UCSD-AML1 (cell line): ENCODE measurements at regions not wholly inside any gene's neighbourhood (a gene's known extent, or its start where the extent isn't known, plus 50 kb on each side); places are given as distances from the start of the nearest gene placed in this dataset.

Source experiments
- DNase-seq: peaks from one replicate; lab custom pipeline; 2025; ENCODE audit not compliant: unreplicated experiment; lab: John Stamatoyannopoulos, UW

- no peak for DNase-seq
These were observed 54.5 kb downstream of the ADRA2A start for GRCh38 chr10:111131168-111131799.

GRCh38 chr10:111137007-111137406 lies 60.2 kb downstream of the ADRA2A start:
- DNase-seq: no peak

GRCh38 chr10:111137587-111137986 lies 60.8 kb downstream of the ADRA2A start:
- DNase-seq: no peak

- DNase-seq: no peak
These were observed 61.7 kb downstream of the ADRA2A start for GRCh38 chr10:111138544-111138943.

- no peak for DNase-seq
These were observed 62.7 kb downstream of the ADRA2A start for GRCh38 chr10:111139567-111139966.

- DNase-seq: no peak
These were observed 65.4 kb downstream of the ADRA2A start for GRCh38 chr10:111142092-111142768.

GRCh38 chr10:111146025-111146640 lies 69.3 kb downstream of the ADRA2A start:
- peak; percentile 79 for DNase-seq

- no peak for DNase-seq
These were observed 71.2 kb downstream of the ADRA2A start for GRCh38 chr10:111148025-111148424.

GRCh38 chr10:111148440-111148839 lies 71.6 kb downstream of the ADRA2A start:
- DNase-seq: no peak

- no peak for DNase-seq
These were observed 73.9 kb downstream of the ADRA2A start for GRCh38 chr10:111150691-111151090.

- no peak for DNase-seq
These were observed 74.9 kb downstream of the ADRA2A start for GRCh38 chr10:111151595-111152307.

- DNase-seq: no peak
These were observed 79.9 kb downstream of the ADRA2A start for GRCh38 chr10:111156754-111157153.

GRCh38 chr10:111158595-111158994 lies 81.8 kb downstream of the ADRA2A start:
- DNase-seq: no peak

GRCh38 chr10:111161109-111161874 lies 84.5 kb downstream of the ADRA2A start:
- DNase-seq: no peak

GRCh38 chr10:111171183-111171582 lies 94.4 kb downstream of the ADRA2A start:
- DNase-seq: no peak

- DNase-seq: no peak
These were observed 99.0 kb downstream of the ADRA2A start for GRCh38 chr10:111175787-111176186.

- DNase-seq: no peak
These were observed 100.5 kb downstream of the ADRA2A start for GRCh38 chr10:111177379-111177778.

GRCh38 chr10:111179514-111179913 lies 102.7 kb downstream of the ADRA2A start:
- DNase-seq: no peak

GRCh38 chr10:111186358-111186757 lies 109.5 kb downstream of the ADRA2A start:
- no peak for DNase-seq

GRCh38 chr10:111187096-111187495 lies 110.3 kb downstream of the ADRA2A start:
- no peak for DNase-seq

- no peak for DNase-seq
These were observed 122.8 kb downstream of the ADRA2A start for GRCh38 chr10:111199587-111199986.
